ENCODE measurements at regions not wholly inside any gene's neighbourhood (a gene's known extent, or its start where the extent isn't known, plus 50 kb on each side); places are given as distances from the start of the nearest gene placed in this dataset.

- TF ChIP-seq CTCF (IDR thresholded peaks at IDR 0.05) (no peak), POLR2A (IDR thresholded peaks at IDR 0.05) (no peak)
Measured at GRCh38 chr9:13878241-13878711, 435.7 kb downstream of the NFIB start.
